ENCODE measurements at regions not wholly inside any gene's neighbourhood (a gene's known extent, or its start where the extent isn't known, plus 50 kb on each side); places are given as distances from the start of the nearest gene placed in this dataset.
"Not testable (repeated sequence)": the region's sequence is repeated elsewhere in the genome, so short reads cannot be mapped to it uniquely, and the experiment has no call there.

DNA sequence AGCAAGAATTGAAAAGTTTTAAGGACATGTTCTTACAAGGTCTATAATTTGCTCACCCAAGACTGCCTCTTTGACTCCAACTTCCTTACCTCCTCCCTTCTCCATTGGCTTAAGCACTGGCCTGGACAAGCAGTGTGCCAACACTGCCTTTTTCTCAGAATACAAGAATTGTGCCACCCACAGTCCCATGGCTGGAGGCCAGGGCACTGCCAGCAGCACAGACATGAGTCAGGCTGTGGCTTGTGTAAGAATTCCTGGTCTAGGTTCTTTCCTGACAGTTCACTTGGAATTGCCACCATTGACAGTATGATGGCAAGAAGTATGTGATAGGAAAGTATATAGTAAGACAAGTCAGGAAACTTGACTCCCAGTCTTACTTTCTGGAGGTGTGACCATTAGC is 202.7 kb upstream of the MARCKS start:
- DNase-seq (ENCODE audit: low read depth in 4 of 4, low spot score in 3 of 4): no peak

GRCh38 chr6:113655761-113656160 is 201.4 kb upstream of the MARCKS start:
- DNase-seq (ENCODE audit: low read depth in 4 of 4, low spot score in 3 of 4): no peak

GRCh38 chr6:113659762-113660404 is 197.3 kb upstream of the MARCKS start:
- no peak for DNase-seq (ENCODE audit: low read depth in 4 of 4, low spot score in 3 of 4)

DNA sequence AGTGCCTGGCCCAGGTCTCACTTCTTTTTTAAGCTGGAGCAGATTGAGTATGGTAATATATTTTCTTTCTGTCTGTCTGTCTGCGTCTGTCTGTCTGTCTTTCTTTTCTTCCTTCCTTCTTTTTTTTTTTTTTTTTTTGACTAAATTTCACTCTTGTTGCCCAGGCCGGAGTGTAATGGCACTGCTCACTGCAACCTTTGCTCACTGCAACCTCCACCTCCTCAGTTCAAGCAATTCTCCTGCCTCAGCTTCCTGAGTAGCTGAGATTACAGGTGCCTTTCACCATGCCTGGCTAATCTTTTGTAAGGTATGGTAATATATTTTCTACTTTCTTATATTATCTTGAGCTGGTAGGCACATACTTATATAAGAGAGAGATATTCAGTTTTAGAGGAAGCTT is 196.3 kb upstream of the MARCKS start:
- no peak for DNase-seq (ENCODE audit: low read depth in 4 of 4, low spot score in 3 of 4)

DNA sequence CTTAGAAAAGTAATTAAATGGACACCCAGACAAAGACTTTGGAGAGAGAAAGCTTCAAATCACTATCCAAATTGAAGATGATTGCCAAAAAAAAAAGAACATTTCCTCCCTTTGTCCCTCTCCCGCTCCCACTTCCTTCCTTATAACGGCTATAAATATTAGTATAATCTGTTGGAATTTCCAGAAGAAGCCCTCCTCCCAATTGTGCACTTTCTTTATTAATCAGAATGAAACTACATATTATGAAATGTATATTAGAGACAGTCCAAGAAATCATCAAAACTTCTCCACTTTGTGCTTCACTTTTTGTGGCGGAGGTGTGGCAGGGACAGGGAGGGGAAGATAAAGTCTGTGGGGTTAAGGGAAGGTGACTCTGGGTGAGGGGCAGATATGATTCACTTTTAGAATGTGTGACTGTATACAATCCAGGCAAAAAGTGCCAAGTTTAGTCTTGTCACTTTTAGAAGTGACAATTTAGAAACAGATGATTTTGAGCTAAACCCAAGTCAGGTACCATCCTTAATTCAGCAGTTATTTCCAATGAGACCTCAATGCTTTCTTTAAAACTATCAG is 195.0 kb upstream of the MARCKS start:
- no peak for DNase-seq (ENCODE audit: low read depth in 4 of 4, low spot score in 3 of 4)

- DNase-seq (ENCODE audit: low read depth in 4 of 4, low spot score in 3 of 4): no peak
These were observed 194.3 kb upstream of the MARCKS start for GRCh38 chr6:113662688-113663333.

DNA sequence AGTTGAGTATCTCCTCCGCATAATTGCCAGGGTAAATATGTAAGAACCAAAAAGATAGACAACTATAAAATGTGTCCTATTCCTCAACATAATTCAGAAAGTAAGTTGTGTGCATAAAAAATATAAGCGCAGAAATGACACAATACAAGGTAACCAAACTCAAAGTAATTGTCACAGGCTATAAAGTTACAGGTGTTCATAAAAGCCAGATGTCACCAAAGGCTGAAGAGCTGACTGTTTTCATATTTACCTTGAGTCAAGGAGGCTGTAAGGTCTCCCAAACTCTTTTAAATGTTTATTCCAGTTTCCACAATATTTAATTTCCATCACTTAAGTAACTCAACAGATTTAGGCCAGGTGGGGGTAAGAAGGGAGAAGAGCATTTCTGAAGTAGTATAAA is 192.2 kb upstream of the MARCKS start:
- no peak for DNase-seq (ENCODE audit: low read depth in 4 of 4, low spot score in 3 of 4)

- no peak for DNase-seq (ENCODE audit: low read depth in 4 of 4, low spot score in 3 of 4)
These were observed 188.3 kb upstream of the MARCKS start for GRCh38 chr6:113668641-113669408.

- DNase-seq (ENCODE audit: low read depth in 4 of 4, low spot score in 3 of 4): no peak
These were observed 187.5 kb upstream of the MARCKS start for GRCh38 chr6:113669606-113670005.

GRCh38 chr6:113671421-113671820 is 185.7 kb upstream of the MARCKS start:
- no peak for DNase-seq (ENCODE audit: low read depth in 4 of 4, low spot score in 3 of 4)

DNA sequence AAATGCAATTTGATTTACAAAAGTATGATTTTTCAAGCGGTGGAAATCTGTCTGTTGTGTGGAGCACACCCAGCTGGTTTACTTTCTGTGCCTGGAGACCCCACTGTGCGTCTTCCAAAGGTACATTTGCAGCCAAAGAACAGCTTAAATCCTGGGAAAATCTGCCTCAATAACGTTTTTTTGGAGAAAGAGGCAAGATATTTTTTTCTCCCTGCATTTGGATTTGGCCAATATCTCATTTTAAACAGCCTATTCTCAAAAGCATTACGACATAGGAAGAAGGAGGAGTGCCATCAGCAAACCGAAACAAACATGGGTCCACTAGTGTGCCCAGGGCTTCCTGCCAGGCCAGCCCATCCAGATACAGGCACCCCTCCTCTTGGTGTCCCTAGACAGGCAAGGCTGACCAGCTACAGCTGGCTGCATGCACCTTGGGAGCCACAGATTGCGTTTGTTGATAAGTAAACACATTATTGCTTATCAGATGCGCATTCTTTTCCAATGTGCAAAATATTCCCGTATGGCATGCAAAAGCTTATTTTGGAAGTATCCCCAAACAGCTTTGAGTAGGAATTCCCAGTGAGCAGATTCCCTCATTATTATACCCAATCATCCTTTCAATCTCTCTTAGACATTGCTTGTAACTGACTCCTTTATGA is 184.5 kb upstream of the MARCKS start:
- no peak for DNase-seq (ENCODE audit: low read depth in 4 of 4, low spot score in 3 of 4)

DNA sequence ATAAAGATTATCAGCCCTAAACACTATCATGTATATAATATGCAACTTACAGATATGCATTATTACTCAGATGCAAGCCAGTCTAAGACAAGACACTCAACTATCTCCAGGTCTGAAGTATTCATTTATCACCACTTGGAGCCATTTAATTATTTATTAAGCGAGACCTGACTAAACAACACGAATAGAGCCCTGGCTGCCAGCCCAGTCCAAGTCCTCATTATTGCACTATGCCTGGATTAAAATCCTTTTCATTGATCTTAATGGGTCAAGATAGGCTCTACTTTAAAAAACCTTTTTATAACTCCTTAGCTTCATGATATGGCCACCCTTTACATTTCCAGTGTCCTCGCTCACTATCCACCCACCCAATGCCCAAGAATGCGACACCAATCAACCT is 183.1 kb upstream of the MARCKS start:
- no peak for DNase-seq (ENCODE audit: low read depth in 4 of 4, low spot score in 3 of 4)

- no peak for DNase-seq (ENCODE audit: low read depth in 4 of 4, low spot score in 3 of 4)
These were observed 181.1 kb upstream of the MARCKS start for GRCh38 chr6:113676057-113676456.

GRCh38 chr6:113676968-113677367 is 180.2 kb upstream of the MARCKS start:
- DNase-seq (ENCODE audit: low read depth in 4 of 4, low spot score in 3 of 4): no peak

GRCh38 chr6:113679051-113679450 is 178.1 kb upstream of the MARCKS start:
- no peak for DNase-seq (ENCODE audit: low read depth in 4 of 4, low spot score in 3 of 4)

- no peak for DNase-seq (ENCODE audit: low read depth in 4 of 4, low spot score in 3 of 4)
These were observed 176.8 kb upstream of the MARCKS start for GRCh38 chr6:113680301-113680700.

GRCh38 chr6:113683968-113684367 is 173.2 kb upstream of the MARCKS start:
- DNase-seq (ENCODE audit: low read depth in 4 of 4, low spot score in 3 of 4): no peak

GRCh38 chr6:113684382-113684901 is 172.7 kb upstream of the MARCKS start:
- DNase-seq (ENCODE audit: low read depth in 4 of 4, low spot score in 3 of 4): no peak

DNA sequence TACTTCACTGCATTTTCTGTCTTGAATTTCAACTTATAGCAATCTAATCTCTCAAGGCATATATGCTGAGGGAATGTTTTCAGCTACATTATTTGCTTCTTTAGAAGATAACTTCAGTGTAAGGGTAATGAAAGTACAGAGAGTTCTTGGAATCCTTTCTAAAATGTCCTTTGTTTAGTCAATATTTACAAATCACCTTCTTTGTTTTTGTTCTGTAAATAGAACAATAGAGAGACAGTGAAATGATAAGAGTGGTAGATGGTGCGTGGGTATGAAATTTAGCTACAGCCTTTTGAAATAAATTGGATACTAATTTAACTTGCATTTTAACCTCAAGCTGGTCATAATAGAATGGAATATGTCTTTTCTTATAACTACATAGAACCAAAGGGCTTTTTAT is 171.1 kb upstream of the MARCKS start:
- no peak for DNase-seq (ENCODE audit: low read depth in 4 of 4, low spot score in 3 of 4)

- not testable (repeated sequence) for DNase-seq (ENCODE audit: low read depth in 4 of 4, low spot score in 3 of 4)
These were observed 167.5 kb upstream of the MARCKS start for GRCh38 chr6:113689620-113690019.
